GM18907 (cell line): ENCODE measurements at regions not wholly inside any gene's neighbourhood (a gene's known extent, or its start where the extent isn't known, plus 50 kb on each side); places are given as distances from the start of the nearest gene placed in this dataset.
"Not testable (repeated sequence)": the region's sequence is repeated elsewhere in the genome, so short reads cannot be mapped to it uniquely, and the experiment has no call there.

Experiments
- ATAC-seq: cut with Tn5 transposase; IDR thresholded peaks from one replicate; pipeline ENCODE4 v1.9.1; 2021; ENCODE audit warnings: mild to moderate bottlenecking, moderate library complexity; ENCODE audit not compliant: unreplicated experiment

- ATAC-seq: no peak
These were observed 482.4 kb upstream of the SGO1 start for GRCh38 chr3:20668411-20668810.

GRCh38 chr3:20666091-20666490 is 480.1 kb upstream of the SGO1 start:
- ATAC-seq: no peak

- ATAC-seq: no peak
These were observed 472.5 kb upstream of the SGO1 start for GRCh38 chr3:20658491-20658890.

- no peak for ATAC-seq
These were observed 471.6 kb upstream of the SGO1 start for GRCh38 chr3:20657560-20657959.

- no peak for ATAC-seq
These were observed 466.4 kb upstream of the SGO1 start for GRCh38 chr3:20652231-20652986.

- no peak for ATAC-seq
These were observed 462.9 kb upstream of the SGO1 start for GRCh38 chr3:20648921-20649381.

GRCh38 chr3:20648294-20648693 is 462.3 kb upstream of the SGO1 start:
- ATAC-seq: no peak

GRCh38 chr3:20646425-20646824 is 460.4 kb upstream of the SGO1 start:
- ATAC-seq: no peak

- no peak for ATAC-seq
These were observed 459.3 kb upstream of the SGO1 start for GRCh38 chr3:20645340-20645739.

- no peak for ATAC-seq
These were observed 451.7 kb upstream of the SGO1 start for GRCh38 chr3:20637729-20638128.

GRCh38 chr3:20622304-20622703 is 436.3 kb upstream of the SGO1 start:
- no peak for ATAC-seq

- not testable (repeated sequence) for ATAC-seq
These were observed 432.6 kb upstream of the SGO1 start for GRCh38 chr3:20618621-20619020.

- ATAC-seq: not testable (repeated sequence)
These were observed 432.2 kb upstream of the SGO1 start for GRCh38 chr3:20618181-20618580.

- not testable (repeated sequence) for ATAC-seq
These were observed 430.0 kb upstream of the SGO1 start for GRCh38 chr3:20615982-20616381.

GRCh38 chr3:20608054-20608738 is 422.2 kb upstream of the SGO1 start:
- no peak for ATAC-seq

GRCh38 chr3:20604659-20605058 is 418.7 kb upstream of the SGO1 start:
- no peak for ATAC-seq

- no peak for ATAC-seq
These were observed 403.3 kb upstream of the SGO1 start for GRCh38 chr3:20589275-20589674.

- no peak for ATAC-seq
These were observed 402.8 kb upstream of the SGO1 start for GRCh38 chr3:20588781-20589180.

GRCh38 chr3:20583648-20584047 is 397.6 kb upstream of the SGO1 start:
- ATAC-seq: no peak

- ATAC-seq: no peak
These were observed 390.2 kb upstream of the SGO1 start for GRCh38 chr3:20576228-20576627.

- ATAC-seq: no peak
These were observed 389.1 kb upstream of the SGO1 start for GRCh38 chr3:20575146-20575545.

GRCh38 chr3:20574746-20575145 is 388.7 kb upstream of the SGO1 start:
- ATAC-seq: no peak
